ENCODE measurements at regions not wholly inside any gene's neighbourhood (a gene's known extent, or its start where the extent isn't known, plus 50 kb on each side); places are given as distances from the start of the nearest gene placed in this dataset.

- no peak for TF ChIP-seq CTCF (IDR thresholded peaks at IDR 0.05)
- no peak for TF ChIP-seq POLR2A (IDR thresholded peaks at IDR 0.05)
Observed at GRCh38 chr5:54837093-54837492, 148.3 kb downstream of the ESM1 start.

All from lower leg skin (tissue), 3 donors.